ENCODE measurements at regions not wholly inside any gene's neighbourhood (a gene's known extent, or its start where the extent isn't known, plus 50 kb on each side); places are given as distances from the start of the nearest gene placed in this dataset.

DNA sequence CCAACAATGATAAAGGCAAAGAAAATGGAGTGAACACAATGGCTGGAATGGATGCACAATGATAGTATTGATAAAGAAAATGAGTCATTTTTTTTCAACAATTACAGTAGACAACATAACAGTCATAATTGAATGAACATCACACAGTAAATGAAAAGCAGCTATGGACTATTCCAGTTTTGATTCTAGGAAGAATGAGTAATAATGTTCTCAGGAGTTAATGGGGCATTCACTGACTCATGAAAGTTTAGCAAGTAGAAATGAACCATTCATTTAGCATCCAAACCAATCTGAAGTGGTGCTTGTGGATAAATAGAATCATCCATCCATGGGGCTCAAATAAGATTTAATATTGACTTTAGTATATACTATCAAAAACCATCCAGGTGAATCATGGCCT lies 1029.5 kb upstream of the GJE1 start:
- TF ChIP-seq, protein P1, sequence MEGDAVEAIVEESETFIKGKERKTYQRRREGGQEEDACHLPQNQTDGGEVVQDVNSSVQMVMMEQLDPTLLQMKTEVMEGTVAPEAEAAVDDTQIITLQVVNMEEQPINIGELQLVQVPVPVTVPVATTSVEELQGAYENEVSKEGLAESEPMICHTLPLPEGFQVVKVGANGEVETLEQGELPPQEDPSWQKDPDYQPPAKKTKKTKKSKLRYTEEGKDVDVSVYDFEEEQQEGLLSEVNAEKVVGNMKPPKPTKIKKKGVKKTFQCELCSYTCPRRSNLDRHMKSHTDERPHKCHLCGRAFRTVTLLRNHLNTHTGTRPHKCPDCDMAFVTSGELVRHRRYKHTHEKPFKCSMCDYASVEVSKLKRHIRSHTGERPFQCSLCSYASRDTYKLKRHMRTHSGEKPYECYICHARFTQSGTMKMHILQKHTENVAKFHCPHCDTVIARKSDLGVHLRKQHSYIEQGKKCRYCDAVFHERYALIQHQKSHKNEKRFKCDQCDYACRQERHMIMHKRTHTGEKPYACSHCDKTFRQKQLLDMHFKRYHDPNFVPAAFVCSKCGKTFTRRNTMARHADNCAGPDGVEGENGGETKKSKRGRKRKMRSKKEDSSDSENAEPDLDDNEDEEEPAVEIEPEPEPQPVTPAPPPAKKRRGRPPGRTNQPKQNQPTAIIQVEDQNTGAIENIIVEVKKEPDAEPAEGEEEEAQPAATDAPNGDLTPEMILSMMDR (conservative IDR thresholded peaks at IDR 0.05 in 1 of 2, IDR thresholded peaks at IDR 0.05 in 1 of 2; ENCODE audit: extremely low read depth in 1 of 2, insufficient read depth in 1 of 2, low read depth in 1 of 2, low read length in 2 of 2), result no peak
- no peak for TF ChIP-seq EZH2 (IDR thresholded peaks at IDR 0.05; ENCODE audit: borderline replicate concordance, low read length)

Measured in mammary epithelial cell (primary cell).